GM12878 (cell line): ENCODE measurements at regions not wholly inside any gene's neighbourhood (a gene's known extent, or its start where the extent isn't known, plus 50 kb on each side); places are given as distances from the start of the nearest gene placed in this dataset.

Source experiments
- CTCF ChIP-seq, 3 experiments: IDR thresholded peaks in 2 of 3; conservative IDR thresholded peaks in 1 of 3; 2 replicates each; pipeline ENCODE4 v1.5.1; 2011; ENCODE audit warnings: low read depth in 3 of 3, low read length in 3 of 3, mild to moderate bottlenecking in 3 of 3, control low read depth in 2 of 3, moderate library complexity in 2 of 3, inconsistent platforms in 1 of 3, mixed read lengths in 1 of 3; ENCODE audit not compliant: control insufficient read depth in 2 of 3, insufficient read depth in 1 of 3; ENCODE audit errors: extremely low read depth in 1 of 3
- ZNF687 ChIP-seq: fragments of 450-650 bp; IDR thresholded peaks from 2 replicates; pipeline ENCODE4 v1.6.1; 2017; ENCODE audit warnings: mild to moderate bottlenecking, moderate library complexity
- TF ChIP-seq, protein P1 (sequence below): fragments of 450-650 bp; formaldehyde crosslinking; IDR thresholded peaks from 2 replicates; pipeline ENCODE4 v1.4.0; 2022; ENCODE audit warnings: mild to moderate bottlenecking, moderate library complexity

DNA sequence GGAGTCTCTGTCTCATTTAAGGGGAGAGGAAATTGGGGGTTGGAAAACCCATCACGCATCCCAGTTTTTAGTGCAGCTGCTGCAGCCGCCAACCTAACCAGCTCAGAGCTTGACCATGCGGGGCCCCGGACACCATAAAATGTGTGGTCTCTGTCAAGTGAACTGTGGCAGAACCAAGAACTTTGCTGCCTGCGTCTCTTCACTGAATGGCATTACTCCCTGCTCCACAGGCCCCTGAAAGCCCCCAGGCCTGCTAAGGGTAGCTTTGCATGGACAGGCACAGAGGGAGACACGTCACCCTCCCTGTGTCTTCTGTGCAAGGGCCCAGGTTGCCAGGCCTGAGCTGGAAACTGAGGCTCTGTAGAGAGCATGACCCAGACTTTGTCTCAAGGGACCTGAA is 144.6 kb upstream of the GPR26 start:
- TF ChIP-seq CTCF (IDR thresholded peaks at IDR 0.05 in 2 of 3, conservative IDR thresholded peaks at IDR 0.05 in 1 of 3; ENCODE audit: control insufficient read depth in 2 of 3, extremely low read depth in 1 of 3, insufficient read depth in 1 of 3, low read depth in 3 of 3, low read length in 3 of 3), result no peak
- no peak for TF ChIP-seq ZNF687
- TF ChIP-seq, protein P1, sequence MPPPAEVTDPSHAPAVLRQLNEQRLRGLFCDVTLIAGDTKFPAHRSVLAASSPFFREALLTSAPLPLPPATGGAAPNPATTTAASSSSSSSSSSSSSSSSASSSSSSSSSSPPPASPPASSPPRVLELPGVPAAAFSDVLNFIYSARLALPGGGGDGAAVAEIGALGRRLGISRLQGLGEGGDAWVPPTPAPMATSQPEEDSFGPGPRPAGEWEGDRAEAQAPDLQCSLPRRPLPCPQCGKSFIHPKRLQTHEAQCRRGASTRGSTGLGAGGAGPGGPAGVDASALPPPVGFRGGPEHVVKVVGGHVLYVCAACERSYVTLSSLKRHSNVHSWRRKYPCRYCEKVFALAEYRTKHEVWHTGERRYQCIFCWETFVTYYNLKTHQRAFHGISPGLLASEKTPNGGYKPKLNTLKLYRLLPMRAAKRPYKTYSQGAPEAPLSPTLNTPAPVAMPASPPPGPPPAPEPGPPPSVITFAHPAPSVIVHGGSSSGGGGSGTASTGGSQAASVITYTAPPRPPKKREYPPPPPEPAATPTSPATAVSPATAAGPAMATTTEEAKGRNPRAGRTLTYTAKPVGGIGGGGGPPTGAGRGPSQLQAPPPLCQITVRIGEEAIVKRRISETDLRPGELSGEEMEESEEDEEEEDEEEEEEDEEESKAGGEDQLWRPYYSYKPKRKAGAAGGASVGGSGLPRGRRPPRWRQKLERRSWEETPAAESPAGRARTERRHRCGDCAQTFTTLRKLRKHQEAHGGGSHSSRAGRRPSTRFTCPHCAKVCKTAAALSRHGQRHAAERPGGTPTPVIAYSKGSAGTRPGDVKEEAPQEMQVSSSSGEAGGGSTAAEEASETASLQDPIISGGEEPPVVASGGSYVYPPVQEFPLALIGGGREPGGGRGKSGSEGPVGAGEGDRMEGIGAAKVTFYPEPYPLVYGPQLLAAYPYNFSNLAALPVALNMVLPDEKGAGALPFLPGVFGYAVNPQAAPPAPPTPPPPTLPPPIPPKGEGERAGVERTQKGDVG (CRISPR knock-in tag), result no peak
